ENCODE measurements at regions not wholly inside any gene's neighbourhood (a gene's known extent, or its start where the extent isn't known, plus 50 kb on each side); places are given as distances from the start of the nearest gene placed in this dataset.

GRCh38 chr1:34610063-34610462 is 144.8 kb upstream of the GJB5 start:
- DNase-seq (ENCODE audit: low spot score) = no peak

DNA sequence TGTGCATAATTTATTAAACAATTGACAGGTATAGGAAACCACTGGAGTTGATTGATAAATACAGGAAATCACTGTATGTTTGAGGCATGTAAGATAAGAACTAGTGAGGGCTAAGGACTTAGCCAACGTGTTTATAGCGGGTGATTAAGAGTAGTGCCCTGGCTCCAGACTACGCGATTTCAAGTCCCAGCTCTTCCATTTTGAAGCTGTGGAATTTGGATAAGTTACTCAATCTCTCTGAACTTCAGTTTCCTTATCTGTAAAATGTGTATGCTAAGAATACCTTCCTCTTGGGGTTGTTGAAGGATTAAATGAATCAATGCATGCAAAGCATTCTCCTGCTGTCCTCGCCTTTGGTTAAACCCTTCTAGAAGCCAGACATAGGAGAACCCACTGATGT is 143.3 kb upstream of the GJB5 start:
- DNase-seq (ENCODE audit: low spot score) = no peak

GRCh38 chr1:34612091-34612827 is 142.6 kb upstream of the GJB5 start:
- DNase-seq (ENCODE audit: low spot score) = no peak

GRCh38 chr1:34617321-34618118 is 137.3 kb upstream of the GJB5 start:
- DNase-seq (ENCODE audit: low spot score) = peak; percentile 22

GRCh38 chr1:34618381-34618780 is 136.5 kb upstream of the GJB5 start:
- peak; percentile 80 for DNase-seq (ENCODE audit: low spot score)

DNA sequence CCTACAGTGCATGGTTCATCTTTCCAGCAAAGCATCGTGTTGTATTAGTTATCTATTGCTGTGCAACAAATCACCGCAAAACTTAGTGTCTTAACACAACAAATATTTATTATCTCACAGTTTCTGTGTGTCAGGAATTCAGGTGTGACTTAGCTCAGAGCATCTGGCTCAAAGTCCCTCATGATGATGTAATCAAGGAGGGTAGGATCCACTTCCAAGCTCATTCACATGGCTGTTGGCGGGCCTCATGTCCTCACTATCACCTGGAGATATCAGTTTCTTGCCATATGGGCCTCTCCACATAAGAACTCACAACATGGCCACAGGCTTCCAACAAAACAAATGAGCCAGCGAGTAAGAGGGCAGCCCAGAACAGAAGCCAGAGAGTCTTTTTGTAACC is 135.6 kb upstream of the GJB5 start:
- DNase-seq (ENCODE audit: low spot score) = peak; percentile 9

DNA sequence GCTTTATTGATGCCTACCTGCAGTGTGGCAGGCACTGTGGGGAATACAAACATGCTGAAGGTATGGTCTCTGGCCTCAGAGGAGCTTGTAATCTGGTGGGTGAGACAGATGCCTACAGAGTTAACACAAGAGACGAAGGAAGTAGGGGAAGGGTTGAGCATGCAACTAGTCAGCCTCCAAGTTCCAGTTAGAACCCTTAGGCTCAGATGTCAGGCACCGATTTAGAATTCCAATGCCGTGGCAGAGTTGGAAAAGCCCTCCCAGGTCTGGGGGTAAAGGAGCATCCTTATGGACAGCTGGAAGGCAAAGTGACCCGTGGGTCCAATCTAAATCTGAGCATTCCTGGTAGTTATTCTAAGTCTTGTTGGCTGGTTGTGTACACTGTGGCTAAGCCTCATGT is 132.9 kb upstream of the GJB5 start:
- no peak for DNase-seq (ENCODE audit: low spot score)

- no peak for DNase-seq (ENCODE audit: low spot score)
Observed at GRCh38 chr1:34625521-34626015, 129.3 kb upstream of the GJB5 start.

DNA sequence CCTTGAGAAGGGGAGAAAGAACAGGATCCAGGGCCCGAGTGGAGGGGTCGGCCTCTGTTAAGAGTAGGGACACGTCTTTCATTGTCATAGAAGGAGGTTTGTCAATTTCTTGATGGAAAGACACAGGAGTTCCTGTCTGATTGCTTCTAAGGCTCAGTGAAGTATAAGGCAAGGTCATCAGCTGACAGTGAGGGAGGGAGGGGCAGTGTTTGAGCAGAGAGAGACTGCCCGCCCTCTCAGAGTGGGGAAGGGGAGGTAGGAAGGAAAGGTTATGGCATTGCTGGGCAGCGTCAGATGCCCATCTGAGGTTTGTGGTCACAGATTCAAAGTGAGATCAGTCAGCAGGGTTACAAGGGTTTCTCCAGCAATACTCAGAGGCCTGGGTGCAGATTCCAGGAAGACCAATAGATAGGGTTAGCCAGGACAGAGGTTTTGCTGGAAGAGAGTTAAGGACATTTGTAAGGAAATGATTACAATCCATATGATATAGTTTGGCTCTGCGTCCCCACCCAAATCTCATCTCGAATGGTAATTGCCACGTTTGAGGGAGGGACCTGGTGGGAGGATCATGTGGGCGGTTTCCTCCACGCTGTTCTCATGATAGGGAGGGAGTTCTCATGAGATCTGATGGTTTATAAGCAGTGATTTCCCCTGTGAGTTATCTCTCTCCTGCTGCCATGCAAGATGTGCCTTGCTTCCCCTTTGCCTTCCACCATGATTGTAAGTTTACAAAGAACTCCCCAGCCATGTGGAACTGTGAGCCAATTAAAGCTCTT is 127.2 kb upstream of the GJB5 start:
- no peak for DNase-seq (ENCODE audit: low spot score)

- no peak for DNase-seq (ENCODE audit: low spot score)
Observed at GRCh38 chr1:34631126-34631525, 123.7 kb upstream of the GJB5 start.

DNA sequence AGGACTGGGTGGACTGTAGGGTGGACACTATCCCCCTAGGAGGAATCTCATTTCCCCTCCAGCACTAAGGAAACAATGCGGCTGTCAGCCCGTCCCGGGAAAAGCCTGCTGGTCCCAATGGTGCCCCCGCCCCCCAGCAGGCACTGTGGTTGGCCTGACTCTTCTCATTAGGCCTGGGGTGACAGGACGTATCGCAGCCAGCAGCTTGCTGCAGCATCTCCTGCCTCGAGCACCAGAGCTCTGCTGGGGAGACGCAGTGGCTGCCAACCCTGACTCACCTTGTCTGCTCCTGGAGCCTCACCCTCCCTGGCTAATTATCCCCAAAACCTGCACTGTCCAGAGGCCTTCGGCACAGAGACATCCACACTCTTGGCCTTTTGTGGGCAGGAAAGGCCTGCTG is 115.1 kb upstream of the GJB5 start:
- no peak for DNase-seq (ENCODE audit: low spot score)

GRCh38 chr1:34640654-34641401 is 114.0 kb upstream of the GJB5 start:
- DNase-seq (ENCODE audit: low spot score) = no peak

GRCh38 chr1:34642679-34643078 is 112.2 kb upstream of the GJB5 start:
- no peak for DNase-seq (ENCODE audit: low spot score)

- DNase-seq (ENCODE audit: low spot score) = no peak
Observed at GRCh38 chr1:34645109-34645688, 109.6 kb upstream of the GJB5 start.

GRCh38 chr1:34645919-34646318 is 108.9 kb upstream of the GJB5 start:
- peak; percentile 7 for DNase-seq (ENCODE audit: low spot score)

DNA sequence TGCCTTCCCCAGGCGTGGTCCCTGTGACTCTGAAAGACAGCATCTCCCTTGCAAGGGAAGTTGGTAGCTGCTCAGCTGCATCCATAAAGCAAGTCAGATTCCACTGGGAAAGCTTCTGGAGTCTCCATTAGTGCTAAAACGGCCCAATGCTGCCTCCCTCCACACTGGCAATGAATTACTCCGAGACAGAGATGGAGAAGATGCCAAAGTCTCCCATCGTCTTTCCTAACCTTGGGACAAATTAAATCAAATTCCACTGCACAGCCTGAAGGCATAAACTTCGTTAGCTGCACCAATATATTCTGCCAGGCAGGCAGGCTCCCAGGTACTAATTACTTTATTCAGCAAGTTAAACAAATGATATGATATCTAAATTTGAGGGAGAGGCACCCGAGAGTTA is 106.3 kb upstream of the GJB5 start:
- DNase-seq (ENCODE audit: low spot score) = no peak

DNA sequence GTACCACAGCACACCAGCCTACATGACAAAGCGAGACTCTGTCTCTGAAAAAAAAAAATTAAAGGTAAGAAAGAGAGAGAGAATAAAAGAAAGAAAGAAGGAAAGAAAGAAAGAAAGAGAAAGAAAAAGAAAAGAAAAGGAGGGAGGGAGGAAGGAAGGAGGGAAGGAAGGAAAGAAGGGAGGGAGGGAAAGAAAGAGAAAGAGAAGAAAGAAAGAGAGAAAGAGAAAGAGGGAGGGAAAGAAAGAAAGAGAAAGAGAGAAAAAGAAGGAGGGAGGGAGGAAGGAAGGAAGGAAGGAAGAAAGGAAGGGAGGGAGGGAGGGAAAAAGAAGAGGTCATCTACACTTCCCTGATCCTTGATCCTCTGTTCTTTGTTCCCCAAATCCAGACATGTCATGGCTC is 104.8 kb upstream of the GJB5 start:
- no peak for DNase-seq (ENCODE audit: low spot score)

GRCh38 chr1:34650800-34651199 is 104.0 kb upstream of the GJB5 start:
- DNase-seq (ENCODE audit: low spot score) = no peak

DNA sequence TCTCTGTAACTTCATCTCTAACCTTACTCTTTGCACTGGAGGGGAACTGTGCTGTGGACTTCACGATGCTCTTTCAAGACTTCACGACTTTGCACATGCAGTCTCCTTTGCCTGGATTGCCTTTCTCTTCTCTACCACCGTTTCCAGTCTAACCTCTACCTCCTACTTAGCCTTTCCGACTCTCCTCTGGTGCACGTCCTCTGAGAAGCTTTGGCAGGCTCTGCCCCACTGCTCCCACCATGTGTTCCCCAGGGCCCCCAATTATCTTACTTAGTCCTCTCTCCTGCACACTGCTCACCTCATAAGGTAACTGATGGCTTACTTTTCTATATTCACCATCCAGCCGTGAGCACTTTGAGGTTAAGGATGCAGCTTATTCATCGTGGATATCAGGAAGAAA is 101.7 kb upstream of the GJB5 start:
- no peak for DNase-seq (ENCODE audit: low spot score)

DNA sequence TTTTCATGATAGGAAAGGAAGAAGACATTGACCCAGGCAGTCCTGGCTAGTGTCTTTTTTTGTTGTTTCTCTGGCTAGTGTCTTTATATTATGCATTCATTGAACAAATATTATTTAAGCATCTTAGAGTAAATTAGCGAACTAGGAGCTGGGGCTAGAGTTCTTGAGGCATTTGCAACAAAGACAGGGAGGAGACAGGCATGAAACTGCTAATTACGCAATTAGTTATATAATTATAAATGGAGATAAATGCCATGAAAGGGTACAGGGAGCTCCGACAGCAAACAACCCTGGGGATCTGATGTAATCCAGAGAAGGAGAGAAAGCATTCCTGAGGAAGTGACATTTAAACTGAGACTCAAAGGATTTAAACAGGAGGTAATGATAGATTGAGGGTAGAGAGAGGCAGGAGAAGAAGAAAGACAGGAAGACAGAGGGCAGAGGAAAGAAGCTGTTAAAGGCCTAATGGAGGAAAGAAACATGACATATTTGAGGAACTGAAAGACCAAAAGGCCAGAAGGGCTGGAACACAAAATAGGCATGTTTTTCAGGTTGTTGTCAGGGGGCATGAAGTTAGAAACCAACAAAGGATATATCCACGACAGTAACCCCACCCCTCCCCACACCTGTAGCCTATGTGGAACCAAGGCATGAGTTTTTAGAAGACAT is 99.5 kb upstream of the GJB5 start:
- DNase-seq (ENCODE audit: low spot score) = no peak

DNA sequence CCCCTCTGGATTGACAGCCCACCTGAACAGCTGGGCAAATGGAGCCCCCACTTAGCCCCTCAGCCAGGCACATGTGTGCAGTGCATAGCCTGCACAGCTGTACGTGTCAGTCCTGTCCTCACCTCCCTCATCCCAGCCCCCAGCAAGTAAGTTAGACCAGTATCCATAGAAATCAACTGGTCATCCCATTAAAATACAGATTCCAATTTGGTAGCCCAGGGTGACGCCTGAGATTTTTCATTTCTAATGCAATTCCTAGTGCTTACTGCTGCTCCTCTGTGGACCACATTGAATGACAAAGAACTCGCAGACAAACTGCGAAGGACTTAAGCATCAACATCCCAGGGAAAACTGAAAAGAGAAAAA is 99.0 kb upstream of the GJB5 start:
- no peak for DNase-seq (ENCODE audit: low spot score)

All from SW480 (cell line).